ENCODE measurements at regions not wholly inside any gene's neighbourhood (a gene's known extent, or its start where the extent isn't known, plus 50 kb on each side); places are given as distances from the start of the nearest gene placed in this dataset.

GRCh38 chr12:31206038-31206670 is 119.8 kb downstream of the SINHCAF start:
- POLR2A ChIA-PET (ENCODE audit: unreplicated experiment) = interaction anchor here (0.6 kb wide), 1 partner anchor 1084 kb away, joined by 3 read pairs; no protein-coding TSS in a partner anchor
- no peak overlapping the region for H2AFZ ChIP-seq
- H3F3A ChIP-seq (ENCODE audit: insufficient read depth, low read depth) = no peaks in the 10 kb centered on the region
- no peak overlapping the region for H3K4me3 ChIP-seq
- TF ChIP-seq EZH2 (IDR thresholded peaks at IDR 0.05; ENCODE audit: low read depth) = no peak
- TF ChIP-seq, protein P1, sequence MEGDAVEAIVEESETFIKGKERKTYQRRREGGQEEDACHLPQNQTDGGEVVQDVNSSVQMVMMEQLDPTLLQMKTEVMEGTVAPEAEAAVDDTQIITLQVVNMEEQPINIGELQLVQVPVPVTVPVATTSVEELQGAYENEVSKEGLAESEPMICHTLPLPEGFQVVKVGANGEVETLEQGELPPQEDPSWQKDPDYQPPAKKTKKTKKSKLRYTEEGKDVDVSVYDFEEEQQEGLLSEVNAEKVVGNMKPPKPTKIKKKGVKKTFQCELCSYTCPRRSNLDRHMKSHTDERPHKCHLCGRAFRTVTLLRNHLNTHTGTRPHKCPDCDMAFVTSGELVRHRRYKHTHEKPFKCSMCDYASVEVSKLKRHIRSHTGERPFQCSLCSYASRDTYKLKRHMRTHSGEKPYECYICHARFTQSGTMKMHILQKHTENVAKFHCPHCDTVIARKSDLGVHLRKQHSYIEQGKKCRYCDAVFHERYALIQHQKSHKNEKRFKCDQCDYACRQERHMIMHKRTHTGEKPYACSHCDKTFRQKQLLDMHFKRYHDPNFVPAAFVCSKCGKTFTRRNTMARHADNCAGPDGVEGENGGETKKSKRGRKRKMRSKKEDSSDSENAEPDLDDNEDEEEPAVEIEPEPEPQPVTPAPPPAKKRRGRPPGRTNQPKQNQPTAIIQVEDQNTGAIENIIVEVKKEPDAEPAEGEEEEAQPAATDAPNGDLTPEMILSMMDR (conservative IDR thresholded peaks at IDR 0.05) = no peak
- H3K27ac ChIP-seq = no peak overlapping the region
- H4K20me1 ChIP-seq (ENCODE audit: insufficient read depth) = no peaks in the 10 kb centered on the region
- no peaks in the 10 kb centered on the region for H3K27me3 ChIP-seq (ENCODE audit: insufficient read depth, low read depth)
- CTCF ChIA-PET = interaction anchor here (0.6 kb wide), 1 partner anchor 447 kb away, joined by 5 read pairs; no protein-coding TSS in a partner anchor
- H3K36me3 ChIP-seq (ENCODE audit: low read depth) = no peaks in the 10 kb centered on the region
- peak overlapping the region; percentile 29; the same call in 1 of the 2 replicates for H3K4me2 ChIP-seq
- DNase-seq = peak; percentile 58 to 82
- intact Hi-C loops (cut with micrococcal nuclease; ENCODE audit: unreplicated experiment) = no loop called here
- BruUV-seq (replicated peaks) = no TSS peak
- no peaks in the 10 kb centered on the region for H3K9me2 ChIP-seq (ENCODE audit: insufficient read depth)
- no peaks in the 10 kb centered on the region for H3K79me2 ChIP-seq (ENCODE audit: low read depth)
- peaks cover 16% of the 10 kb centered on the region for H3K4me1 ChIP-seq (replicated peaks; ENCODE audit: insufficient read depth)
- H3K9me3 ChIP-seq (ENCODE audit: insufficient read depth, low read depth) = no peaks in the 10 kb centered on the region; the same call in 1 of the 2 replicates

DNA sequence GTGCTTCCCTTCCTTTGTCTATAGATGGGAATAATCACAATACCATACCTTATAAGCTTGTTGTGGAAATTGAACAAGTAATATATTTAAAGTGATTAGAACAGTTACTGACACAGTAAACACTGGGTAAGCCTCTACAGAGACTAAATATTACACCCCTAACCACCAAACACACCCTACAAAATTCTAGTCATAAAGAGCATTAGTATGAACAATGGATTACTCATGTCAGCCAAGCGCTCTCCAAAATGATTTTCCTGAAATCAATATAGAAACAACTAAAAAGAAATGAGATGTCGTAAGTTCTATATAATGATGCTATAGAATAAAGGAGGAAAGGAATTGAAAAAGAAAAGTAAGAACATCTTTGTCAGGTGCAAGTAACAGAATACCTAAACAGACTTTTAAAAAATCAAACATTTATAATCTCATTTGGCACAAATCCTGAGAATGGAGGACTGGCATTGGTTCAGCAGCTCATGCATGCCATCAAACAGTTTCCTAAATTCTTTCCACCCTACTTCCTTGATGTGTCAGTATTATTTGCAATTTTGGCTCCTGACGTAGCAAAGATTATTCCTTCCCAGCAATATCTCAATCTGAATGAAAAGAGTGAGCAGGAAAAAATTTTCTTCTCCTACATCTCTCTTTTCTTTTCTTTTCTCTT is 118.0 kb downstream of the SINHCAF start:
- intact Hi-C loops (cut with micrococcal nuclease; ENCODE audit: unreplicated experiment) = no loop called here
- Histone ChIP-seq H3K79me2 (ENCODE audit: low read depth) (no peaks in the 10 kb centered on the region), H3F3A (ENCODE audit: insufficient read depth, low read depth) (no peaks in the 10 kb centered on the region), H3K4me2 (no peak overlapping the region), H3K9me3 (ENCODE audit: insufficient read depth, low read depth) (no peaks in the 10 kb centered on the region; the same call in 1 of the 2 replicates), H3K36me3 (ENCODE audit: low read depth) (no peaks in the 10 kb centered on the region), H3K27ac (no peak overlapping the region), H3K27me3 (ENCODE audit: insufficient read depth, low read depth) (no peaks in the 10 kb centered on the region), H3K4me1 (replicated peaks; ENCODE audit: insufficient read depth) (peaks cover 16% of the 10 kb centered on the region), H3K4me3 (no peak overlapping the region), H3K9me2 (ENCODE audit: insufficient read depth) (no peaks in the 10 kb centered on the region), H4K20me1 (ENCODE audit: insufficient read depth) (no peaks in the 10 kb centered on the region), H2AFZ (no peak overlapping the region)
- CTCF ChIA-PET = no interaction called here
- TF ChIP-seq, protein P1 (conservative IDR thresholded peaks at IDR 0.05) = no peak
- no peak for TF ChIP-seq EZH2 (IDR thresholded peaks at IDR 0.05; ENCODE audit: low read depth)
- no TSS peak for BruUV-seq (replicated peaks)
- POLR2A ChIA-PET (ENCODE audit: unreplicated experiment) = interaction anchor here (0.5 kb wide), 1 partner anchor 31 kb away, joined by 3 read pairs; no protein-coding TSS in a partner anchor
- DNase-seq = no peak

DNA sequence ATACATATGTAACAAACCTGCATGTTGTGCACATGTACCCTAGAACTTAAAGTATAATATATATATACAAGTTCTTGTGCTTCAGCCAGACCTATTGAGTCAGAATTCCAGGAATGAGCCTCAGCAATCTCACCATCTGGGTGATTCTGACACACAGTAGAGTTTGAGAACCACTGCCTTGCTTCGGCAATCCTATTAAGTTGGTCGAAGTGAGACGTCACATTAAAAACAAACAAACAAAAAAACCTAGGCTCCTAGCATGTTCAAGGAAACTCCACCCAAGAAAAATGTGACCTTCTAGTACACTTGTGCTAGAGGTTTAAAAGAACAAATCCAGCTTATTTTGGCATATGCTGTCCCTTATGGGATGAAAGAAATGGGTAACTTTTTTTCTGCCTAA is 115.8 kb downstream of the SINHCAF start:
- TF ChIP-seq EZH2 (IDR thresholded peaks at IDR 0.05; ENCODE audit: low read depth) = no peak
- TF ChIP-seq, protein P1 (conservative IDR thresholded peaks at IDR 0.05) = no peak
- H3K36me3 ChIP-seq (ENCODE audit: low read depth) = no peaks in the 10 kb centered on the region
- H3F3A ChIP-seq (ENCODE audit: insufficient read depth, low read depth) = no peaks in the 10 kb centered on the region
- POLR2A ChIA-PET (ENCODE audit: unreplicated experiment) = interaction anchor here (0.6 kb wide), 1 partner anchor 383 kb away, joined by 3 read pairs; no protein-coding TSS in a partner anchor
- no peak overlapping the region for H3K4me2 ChIP-seq
- no TSS peak for BruUV-seq (replicated peaks)
- no peaks in the 10 kb centered on the region for H3K79me2 ChIP-seq (ENCODE audit: low read depth)
- no peak overlapping the region for H3K27ac ChIP-seq
- intact Hi-C loops (cut with micrococcal nuclease; ENCODE audit: unreplicated experiment) = no loop called here
- H3K4me3 ChIP-seq = no peak overlapping the region
- no peaks in the 10 kb centered on the region; the same call in 1 of the 2 replicates for H3K9me3 ChIP-seq (ENCODE audit: insufficient read depth, low read depth)
- no peaks in the 10 kb centered on the region for H3K27me3 ChIP-seq (ENCODE audit: insufficient read depth, low read depth)
- no peaks in the 10 kb centered on the region for H3K9me2 ChIP-seq (ENCODE audit: insufficient read depth)
- H4K20me1 ChIP-seq (ENCODE audit: insufficient read depth) = no peaks in the 10 kb centered on the region
- no peak overlapping the region for H2AFZ ChIP-seq
- DNase-seq = no peak
- H3K4me1 ChIP-seq (replicated peaks; ENCODE audit: insufficient read depth) = peaks cover 13% of the 10 kb centered on the region
- CTCF ChIA-PET = no interaction called here

All from PC-9 (cell line).